SU-DHL-6 (cell line): ENCODE measurements at regions not wholly inside any gene's neighbourhood (a gene's known extent, or its start where the extent isn't known, plus 50 kb on each side); places are given as distances from the start of the nearest gene placed in this dataset.

ENCODE experiments used
- H2AFZ ChIP-seq: fragments of 200-600 bp; sonication (generic); 2 replicates; pipeline ENCODE4 v1.6.1; 2014; ENCODE audit warnings: low read depth, mild to moderate bottlenecking, moderate library complexity, mixed read lengths, antibody characterized with exemption, low read length; ENCODE audit not compliant: severe bottlenecking
- H3F3A ChIP-seq: fragments of 200-600 bp; shearing (Covaris generic); 2 replicates; pipeline ENCODE4 v1.6.0; 2016; ENCODE audit warnings: antibody characterized with exemption, mild to moderate bottlenecking; ENCODE audit not compliant: insufficient read depth
- H3K27ac ChIP-seq: fragments of 200-600 bp; sonication (generic); 2 replicates; pipeline ENCODE4 v1.5.1; 2016; ENCODE audit warnings: low read depth, mild to moderate bottlenecking, low read length, moderate library complexity, mixed read lengths
- H3K27me3 ChIP-seq: fragments of 200-600 bp; sonication (generic), shearing (Covaris generic); 2 replicates; pipeline ENCODE4 v1.6.0; 2014; ENCODE audit warnings: mild to moderate bottlenecking, low read length
- H3K36me3 ChIP-seq: fragments of 200-600 bp; sonication (generic); 2 replicates; pipeline ENCODE4 v1.6.1; 2014; ENCODE audit warnings: mild to moderate bottlenecking, low read length, mixed read lengths
- H3K4me2 ChIP-seq: fragments of 300-600, 200-600 bp; shearing (Covaris generic), sonication (generic); 2 replicates; pipeline ENCODE4 v1.6.0; 2014; ENCODE audit warnings: low read length, low read depth, mild to moderate bottlenecking; ENCODE audit not compliant: poor library complexity, severe bottlenecking
- H3K4me3 ChIP-seq: fragments of 200-600 bp; sonication (generic); 2 replicates; pipeline ENCODE4 v1.5.1; 2014; ENCODE audit warnings: antibody characterized with exemption, low read length, mild to moderate bottlenecking, mixed read lengths; ENCODE audit not compliant: insufficient read depth, poor library complexity, severe bottlenecking
- H3K79me2 ChIP-seq: fragments of 200-600 bp; sonication (generic); 2 replicates; pipeline ENCODE4 v1.6.1; 2014; ENCODE audit warnings: mild to moderate bottlenecking, low read length, moderate library complexity; ENCODE audit not compliant: insufficient read depth
- H3K9ac ChIP-seq: fragments of 200-600 bp; sonication (generic); 2 replicates; pipeline ENCODE4 v1.7.0; 2014; ENCODE audit warnings: mild to moderate bottlenecking, low read length
- H3K9me2 ChIP-seq: fragments of 200-600 bp; sonication (generic); replicated peaks from 2 replicates; pipeline ENCODE4 v1.6.1; 2014; ENCODE audit warnings: low read length; ENCODE audit not compliant: insufficient read depth
- H3K9me3 ChIP-seq: fragments of 200-600 bp; sonication (generic); 2 replicates; pipeline ENCODE4 v1.6.1; 2014; ENCODE audit warnings: low read length, mixed read lengths; ENCODE audit not compliant: insufficient read depth
- H4K20me1 ChIP-seq: fragments of 200-600 bp; sonication (generic); 2 replicates; pipeline ENCODE4 v1.6.1; 2014; ENCODE audit warnings: low read depth, mild to moderate bottlenecking, antibody characterized with exemption, low read length, moderate library complexity, mixed read lengths
- CTCF ChIP-seq: fragments of 200-600 bp; sonication (generic); IDR thresholded peaks from one replicate; pipeline ENCODE4 v1.5.1; 2017; ENCODE audit warnings: antibody characterized with exemption, mild to moderate bottlenecking, low read length, moderate library complexity; ENCODE audit not compliant: insufficient read depth, poor library complexity, severe bottlenecking
- EZH2phosphoT487 ChIP-seq: fragments of 200-600 bp; sonication (generic), shearing (Covaris generic); conservative IDR thresholded peaks from 2 replicates; pipeline ENCODE4 v1.6.1; 2018; ENCODE audit warnings: mild to moderate bottlenecking, antibody characterized with exemption, low read length, moderate library complexity, mixed read lengths

GRCh38 chr20:48293671-48294070 lies 508.4 kb upstream of the SULF2 start:
- no peaks in the 10 kb centered on the region for H3K36me3 ChIP-seq
- H3K27me3 ChIP-seq: no peaks in the 10 kb centered on the region
- H3K9ac ChIP-seq: no peak overlapping the region
- no peaks in the 10 kb centered on the region for H4K20me1 ChIP-seq
- no peak overlapping the region for H3K4me3 ChIP-seq
- no peaks in the 10 kb centered on the region for H3K9me3 ChIP-seq
- TF ChIP-seq CTCF (no peak), EZH2phosphoT487 (no peak)
- no peak overlapping the region for H2AFZ ChIP-seq
- no peaks in the 10 kb centered on the region for H3K9me2 ChIP-seq
- H3F3A ChIP-seq: no peaks in the 10 kb centered on the region
- no peak overlapping the region for H3K27ac ChIP-seq
- H3K79me2 ChIP-seq: no peaks in the 10 kb centered on the region
- H3K4me2 ChIP-seq: no peak overlapping the region

DNA sequence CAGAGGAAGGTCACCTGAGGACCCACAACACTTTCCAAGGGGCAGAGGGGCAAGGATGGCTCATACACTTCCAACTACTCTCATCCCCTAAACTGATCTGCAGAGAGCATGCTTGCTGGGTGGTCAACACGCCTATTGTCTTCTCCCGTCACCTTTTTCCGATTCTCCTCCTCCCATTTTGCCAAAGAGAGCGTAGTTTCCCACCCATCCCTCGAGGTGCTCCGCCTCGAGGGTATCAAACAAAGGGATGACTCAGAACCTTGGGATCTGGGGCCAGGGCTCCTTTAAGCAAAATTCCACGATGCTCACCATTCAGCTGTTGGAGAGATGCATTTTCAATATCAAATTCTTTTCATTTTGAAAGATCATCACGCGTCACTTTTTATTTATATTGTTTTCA lies 507.5 kb upstream of the SULF2 start:
- Histone ChIP-seq H3K9me2 (no peaks in the 10 kb centered on the region), H3K9ac (no peak overlapping the region), H4K20me1 (no peaks in the 10 kb centered on the region), H2AFZ (no peak overlapping the region), H3K79me2 (no peaks in the 10 kb centered on the region), H3K9me3 (no peaks in the 10 kb centered on the region), H3K36me3 (no peaks in the 10 kb centered on the region), H3K4me2 (no peak overlapping the region), H3K4me3 (no peak overlapping the region), H3K27me3 (no peaks in the 10 kb centered on the region), H3F3A (no peaks in the 10 kb centered on the region), H3K27ac (no peak overlapping the region)
- no peak for TF ChIP-seq CTCF
- TF ChIP-seq EZH2phosphoT487: no peak

GRCh38 chr20:48291896-48292295 lies 506.6 kb upstream of the SULF2 start:
- Histone ChIP-seq H4K20me1 (no peaks in the 10 kb centered on the region), H3K9ac (no peak overlapping the region), H3K79me2 (no peaks in the 10 kb centered on the region), H3F3A (no peaks in the 10 kb centered on the region), H2AFZ (no peak overlapping the region), H3K27ac (no peak overlapping the region), H3K4me3 (no peak overlapping the region), H3K4me2 (no peak overlapping the region), H3K27me3 (no peaks in the 10 kb centered on the region), H3K9me3 (no peaks in the 10 kb centered on the region), H3K36me3 (no peaks in the 10 kb centered on the region), H3K9me2 (no peaks in the 10 kb centered on the region)
- TF ChIP-seq CTCF (no peak), EZH2phosphoT487 (no peak)
